ENCODE measurements at regions not wholly inside any gene's neighbourhood (a gene's known extent, or its start where the extent isn't known, plus 50 kb on each side); places are given as distances from the start of the nearest gene placed in this dataset.

DNA sequence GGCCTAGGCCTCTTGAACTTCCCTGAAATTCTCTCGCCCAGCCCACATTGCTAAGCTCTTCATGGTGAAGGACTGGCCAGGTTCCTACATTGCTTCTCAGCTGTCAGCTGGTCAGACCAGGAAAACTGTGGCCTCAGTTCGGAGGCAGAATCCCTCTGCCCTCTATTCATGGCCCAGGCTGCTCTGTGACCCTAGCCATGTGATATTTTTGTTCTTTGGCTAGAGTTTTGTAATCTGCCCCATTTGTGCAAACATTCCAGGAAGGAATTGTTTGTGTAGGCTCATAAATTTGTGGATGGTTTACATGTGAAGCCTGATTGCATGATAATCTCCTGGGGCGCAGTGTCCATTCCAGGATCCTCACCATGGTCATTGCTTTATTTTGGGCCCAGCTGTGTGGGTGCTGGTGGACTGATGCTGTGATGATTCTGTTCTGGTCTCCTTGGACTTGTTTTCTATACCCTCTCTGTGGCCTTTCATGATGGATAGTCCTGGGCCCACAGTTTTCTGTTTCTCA is 149.1 kb upstream of the E2F8 start:
- Histone ChIP-seq H3K9me3 (peaks cover 0 to 7% (median 0%) of the 10 kb centered on the region in 11 donors), H3K4me1 (no peaks in the 10 kb centered on the region), H3K36me3 (no peaks in the 10 kb centered on the region), H3K4me3 (no peak overlapping the region), H3K27me3 (peaks cover 0 to 6% (median 0%) of the 10 kb centered on the region in 7 donors), H3K27ac (peak overlapping the region in 2 of 10 donors; percentile 20 to 29)
- peak in 3 of 8 donors; percentile 34 to 74 (median 59) for ATAC-seq
- no peak for DNase-seq
- WGBS, 2 donors = 85 to 92% methylated on average over 3 of the region's 3 CpGs
- intact Hi-C loops (cut with DNase I) = no loop called here
- TF ChIP-seq CTCF (IDR thresholded peaks at IDR 0.05) = no peak

DNA sequence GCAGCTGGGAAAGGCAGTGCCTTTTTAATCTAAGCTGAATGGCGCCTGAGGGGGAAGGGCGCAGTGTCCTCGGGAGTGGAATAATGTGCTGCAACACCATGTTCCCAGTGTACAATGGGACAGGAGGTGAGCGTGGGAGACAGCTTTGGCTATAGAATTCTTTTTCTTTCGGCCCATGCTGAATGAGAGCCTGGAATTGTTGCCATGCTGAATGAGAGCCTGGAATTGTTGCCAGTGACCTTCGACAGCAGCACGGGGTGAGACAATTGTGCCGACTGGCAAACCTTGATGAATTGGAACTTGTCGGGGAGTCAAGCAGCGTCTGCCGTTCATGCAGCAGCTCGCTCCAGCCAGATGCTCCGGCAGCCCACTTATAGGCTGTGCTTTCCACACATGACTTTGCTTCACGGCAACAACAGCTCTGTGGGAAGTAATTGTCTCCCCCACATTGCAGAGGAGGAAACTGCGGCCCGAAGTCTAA is 141.4 kb upstream of the E2F8 start:
- DNase-seq (no peak), ATAC-seq (peak in 2 of 8 donors; percentile 30 to 67)
- H3K27me3 ChIP-seq = peaks cover 0 to 13% (median 0%) of the 10 kb centered on the region in 7 donors
- H3K4me1 ChIP-seq = peaks cover 0 to 16% (median 0%) of the 10 kb centered on the region in 9 donors
- TF ChIP-seq CTCF (IDR thresholded peaks at IDR 0.05) = no peak
- no peaks in the 10 kb centered on the region for H3K36me3 ChIP-seq
- peak overlapping the region in 1 of 10 donors; percentile 5 for H3K4me3 ChIP-seq
- WGBS, 2 donors = 68 to 74% methylated on average over 16 of the region's 16 CpGs
- intact Hi-C loops (cut with DNase I) = no loop called here
- no peak overlapping the region for H3K27ac ChIP-seq
- no peaks in the 10 kb centered on the region for H3K9me3 ChIP-seq

GRCh38 chr11:19380375-19380774 is 139.6 kb upstream of the E2F8 start:
- Histone ChIP-seq H3K4me1 (peaks cover 0 to 16% (median 0%) of the 10 kb centered on the region in 9 donors), H3K27me3 (peaks cover 0 to 7% (median 0%) of the 10 kb centered on the region in 7 donors), H3K36me3 (no peaks in the 10 kb centered on the region), H3K9me3 (no peaks in the 10 kb centered on the region), H3K27ac (peak overlapping the region in 1 of 10 donors; percentile 5), H3K4me3 (no peak overlapping the region)
- 49 to 51% methylated on average over 2 of the region's 2 CpGs for WGBS, 2 donors
- no peak for DNase-seq
- ATAC-seq = peak in 3 of 8 donors; percentile 44 to 80 (median 62)
- no peak for TF ChIP-seq CTCF (IDR thresholded peaks at IDR 0.05)
- intact Hi-C loops (cut with DNase I) = no loop called here

GRCh38 chr11:19379465-19379864 is 138.7 kb upstream of the E2F8 start:
- H3K36me3 ChIP-seq = no peaks in the 10 kb centered on the region
- TF ChIP-seq CTCF (IDR thresholded peaks at IDR 0.05) = no peak
- H3K4me3 ChIP-seq = no peak overlapping the region
- intact Hi-C loops (cut with DNase I) = no loop called here
- 82 to 93% methylated on average over 7 of the region's 7 CpGs for WGBS, 2 donors
- DNase-seq (no peak), ATAC-seq (no peak)
- no peaks in the 10 kb centered on the region for H3K9me3 ChIP-seq
- no peak overlapping the region for H3K27ac ChIP-seq
- peaks cover 0 to 16% (median 0%) of the 10 kb centered on the region in 9 donors for H3K4me1 ChIP-seq
- H3K27me3 ChIP-seq = peaks cover 0 to 7% (median 0%) of the 10 kb centered on the region in 7 donors

Measured in heart right ventricle (tissue), 16 donors.